ENCODE measurements at regions not wholly inside any gene's neighbourhood (a gene's known extent, or its start where the extent isn't known, plus 50 kb on each side); places are given as distances from the start of the nearest gene placed in this dataset.

GRCh38 chr10:51007781-51008180 is 66.5 kb upstream of the PRKG1 start:
- no peak for TF ChIP-seq CTCF (IDR thresholded peaks at IDR 0.05; ENCODE audit: insufficient read depth, low read length)
- no peak for TF ChIP-seq POLR2AphosphoS5 (IDR thresholded peaks at IDR 0.05; ENCODE audit: low read depth)
- no peak for TF ChIP-seq GABPA (IDR thresholded peaks at IDR 0.05; ENCODE audit: low read depth)
- no peak for TF ChIP-seq REST (IDR thresholded peaks at IDR 0.05; ENCODE audit: insufficient replicate concordance, low read depth)
